Mammary epithelial cell (primary cell): ENCODE measurements at regions not wholly inside any gene's neighbourhood (a gene's known extent, or its start where the extent isn't known, plus 50 kb on each side); places are given as distances from the start of the nearest gene placed in this dataset.

Experiments used
- CTCF ChIP-seq, 2 donors: IDR thresholded peaks in 1 of 2; conservative IDR thresholded peaks in 1 of 2; 2 replicates each; pipeline ENCODE4 v1.5.1; 2011 to 2012; ENCODE audit warnings: inconsistent platforms in 2 of 2, low read length in 2 of 2, mild to moderate bottlenecking in 2 of 2, control low read depth in 1 of 2, low read depth in 1 of 2; ENCODE audit not compliant: insufficient read depth in 1 of 2; ENCODE audit errors: extremely low read depth in 1 of 2
- EZH2 ChIP-seq: IDR thresholded peaks from 2 replicates; pipeline ENCODE4 v1.6.1; 2012; ENCODE audit warnings: low read length, inconsistent platforms, borderline replicate concordance

GRCh38 chr9:71213633-71214032 is 92.2 kb upstream of the TRPM3 start:
- TF ChIP-seq EZH2 (no peak), CTCF (conservative IDR thresholded peaks at IDR 0.05 in 1 of 2, IDR thresholded peaks at IDR 0.05 in 1 of 2; ENCODE audit: extremely low read depth in 1 of 2, insufficient read depth in 1 of 2, low read depth in 1 of 2, low read length in 2 of 2) (no peak)
